Naive thymus-derived CD8-positive, alpha-beta T cell (primary cell): ENCODE measurements at regions not wholly inside any gene's neighbourhood (a gene's known extent, or its start where the extent isn't known, plus 50 kb on each side); places are given as distances from the start of the nearest gene placed in this dataset.
"Not testable (repeated sequence)": the region's sequence is repeated elsewhere in the genome, so short reads cannot be mapped to it uniquely, and the experiment has no call there.

Experiments
- ATAC-seq, 2 donors: fragments of 150-1000 bp; cut with Tn5 transposase in 1 of 2; sonication (Bioruptor Pico), chemical (Tn5 transposase) in 1 of 2; 1 replicate in 1 of 2; 2 replicates in 1 of 2; pipeline ENCODE4 v1.10.0; 2021; ENCODE audit warnings: mild to moderate bottlenecking in 2 of 2, moderate library complexity in 2 of 2
- POLR2A ChIA-PET: fragments of 350-600 bp; sonication (Branson Sonifier 250); formaldehyde crosslinking; loops from one replicate; lab custom pipeline; 2021; ENCODE audit warnings: antibody characterized with exemption; lab: Charles Lee
- DNase-seq, 10 donors: peaks; one replicate each; pipeline versions ENCODE4 v3.0.0 to v3.0.0-alpha.2; 2020 to 2022
- H3K27ac Mint-ChIP-seq, 10 donors: one replicate each; pipeline ENCODE4 v1.8.0; 2020 to 2022; ENCODE audit warnings: mild to moderate bottlenecking in 10 of 10, mixed read lengths in 10 of 10, moderate library complexity in 4 of 10, inconsistent platforms in 1 of 10
- H3K27me3 Mint-ChIP-seq, 5 donors: one replicate each; pipeline ENCODE4 v1.8.0; 2021 to 2022; ENCODE audit warnings: mixed read lengths in 5 of 5
- H3K36me3 Mint-ChIP-seq, 3 donors: one replicate each; pipeline ENCODE4 v1.8.0; 2020 to 2022; ENCODE audit warnings: mixed read lengths in 3 of 3, mild to moderate bottlenecking in 2 of 3, inconsistent platforms in 1 of 3
- H3K4me1 Mint-ChIP-seq, 4 donors: one replicate each; pipeline ENCODE4 v1.8.0; 2021 to 2022; ENCODE audit warnings: mixed read lengths in 4 of 4
- H3K4me3 Mint-ChIP-seq, 10 donors: one replicate each; pipeline ENCODE4 v1.8.0; 2020 to 2022; ENCODE audit warnings: mild to moderate bottlenecking in 10 of 10, mixed read lengths in 10 of 10, moderate library complexity in 6 of 10, inconsistent platforms in 1 of 10
- H3K9me3 Mint-ChIP-seq, 9 donors: one replicate each; pipeline ENCODE4 v1.8.0; 2020 to 2022; ENCODE audit warnings: mixed read lengths in 9 of 9, mild to moderate bottlenecking in 3 of 9, inconsistent platforms in 1 of 9, moderate library complexity in 1 of 9

DNA sequence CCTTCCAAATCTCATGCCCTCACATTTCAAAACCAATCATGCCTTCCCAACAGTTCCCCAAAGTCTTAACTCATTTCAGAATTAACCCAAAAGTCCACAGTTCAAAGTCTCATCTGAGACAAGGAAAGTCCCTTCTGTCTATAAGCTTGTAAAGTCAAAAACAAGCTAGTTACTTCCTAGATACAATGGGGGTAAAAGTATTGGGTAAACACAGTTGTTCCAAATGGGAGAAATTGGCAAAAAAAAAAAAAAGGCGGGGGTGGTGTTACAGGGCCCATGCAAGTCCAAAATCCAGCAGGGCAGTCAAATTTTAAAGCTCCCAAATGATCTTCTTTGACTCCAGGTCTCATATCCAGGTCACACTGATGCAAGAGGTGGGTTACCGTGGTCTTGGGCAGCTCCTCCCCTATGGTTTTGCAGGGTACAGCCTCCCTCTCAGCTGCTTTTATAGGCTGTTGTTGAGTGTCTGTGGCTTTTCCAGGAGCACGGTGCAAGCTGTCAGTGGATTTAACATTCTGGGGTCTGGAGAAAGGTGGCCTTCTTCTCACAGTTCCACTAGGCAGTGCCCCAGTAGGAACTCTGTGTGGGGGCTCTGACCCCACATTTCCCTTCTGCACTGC, 110.3 kb upstream of the MDM1 start:
- H3K36me3 Mint-ChIP-seq, H3K9me3 Mint-ChIP-seq, DNase-seq, ATAC-seq, H3K27me3 Mint-ChIP-seq: not testable (repeated sequence)
- peaks cover 19 to 79% (median 42%) of the 10 kb centered on the region in 4 donors for H3K4me1 Mint-ChIP-seq
- peak overlapping the region in 2 of 10 donors; percentile 20 to 48 for H3K4me3 Mint-ChIP-seq
- H3K27ac Mint-ChIP-seq: peak overlapping the region in 3 of 10 donors; percentile 66 to 85 (median 70)
- POLR2A ChIA-PET: interaction anchor here (0.6 to 1.2 kb wide), 2 partner anchors 9 to 134 kb away, joined by 3 to 4 read pairs; no protein-coding TSS in a partner anchor

DNA sequence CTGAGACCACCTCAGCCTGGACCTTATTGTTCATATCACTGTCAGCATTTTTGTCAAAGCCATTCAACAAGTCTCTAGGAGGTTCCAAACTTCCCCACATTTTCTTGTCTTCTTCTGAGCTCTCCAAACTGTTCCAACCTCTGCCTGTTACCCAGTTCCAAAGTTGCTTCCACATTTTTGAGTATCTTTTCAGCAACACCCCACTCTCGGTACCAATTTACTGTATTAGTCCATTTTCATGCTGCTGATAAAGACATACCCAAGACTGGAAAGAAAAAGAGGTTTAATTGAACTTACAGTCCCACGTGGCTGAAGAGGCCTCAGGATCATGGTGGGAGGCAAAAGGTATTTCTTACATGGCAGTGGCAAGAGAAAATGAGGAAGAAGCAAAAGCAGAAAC, 111.5 kb upstream of the MDM1 start:
- H3K4me1 Mint-ChIP-seq: peaks cover 20 to 85% (median 48%) of the 10 kb centered on the region in 4 donors
- H3K4me3 Mint-ChIP-seq, DNase-seq, H3K36me3 Mint-ChIP-seq, H3K9me3 Mint-ChIP-seq, ATAC-seq, H3K27me3 Mint-ChIP-seq, POLR2A ChIA-PET: not testable (repeated sequence)
- peak overlapping the region in 1 of 10 donors; percentile 52 for H3K27ac Mint-ChIP-seq

DNA sequence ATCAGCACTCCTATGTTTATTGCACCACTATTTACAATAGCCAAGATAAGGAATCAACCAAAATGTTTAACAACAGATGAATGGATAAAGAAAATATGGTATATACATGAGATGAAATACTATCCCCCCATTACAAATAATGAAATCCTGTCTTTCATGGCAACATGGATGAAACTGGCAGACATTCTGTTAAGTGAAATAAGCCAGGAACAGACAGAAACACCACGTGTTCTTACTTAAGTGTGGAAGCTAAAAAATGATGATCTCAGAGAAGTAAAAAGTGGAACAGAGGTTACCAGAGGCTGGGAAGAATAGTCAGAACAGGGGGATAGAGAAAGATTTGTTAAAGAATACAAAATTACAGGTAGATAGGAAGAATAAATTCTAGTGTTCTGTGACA, 113.7 kb upstream of the MDM1 start:
- Mint-ChIP-seq H3K4me3 (peak overlapping the region in 3 of 10 donors; percentile 1 to 49 (median 43)), H3K4me1 (peaks cover 28 to 90% (median 60%) of the 10 kb centered on the region in 4 donors), H3K36me3 (peaks cover 0 to 7% (median 0%) of the 10 kb centered on the region in 3 donors), H3K27me3 (no peaks in the 10 kb centered on the region), H3K9me3 (peaks cover 0 to 9% (median 4%) of the 10 kb centered on the region in 9 donors), H3K27ac (peak overlapping the region in 2 of 10 donors; percentile 0 to 89)
- no peak for DNase-seq
- POLR2A ChIA-PET: interaction anchor here (1.4 kb wide), 1 partner anchor 165 kb away, joined by 4 read pairs; the partner anchor contains the start of gene RAP1B
- ATAC-seq: no peak

DNA sequence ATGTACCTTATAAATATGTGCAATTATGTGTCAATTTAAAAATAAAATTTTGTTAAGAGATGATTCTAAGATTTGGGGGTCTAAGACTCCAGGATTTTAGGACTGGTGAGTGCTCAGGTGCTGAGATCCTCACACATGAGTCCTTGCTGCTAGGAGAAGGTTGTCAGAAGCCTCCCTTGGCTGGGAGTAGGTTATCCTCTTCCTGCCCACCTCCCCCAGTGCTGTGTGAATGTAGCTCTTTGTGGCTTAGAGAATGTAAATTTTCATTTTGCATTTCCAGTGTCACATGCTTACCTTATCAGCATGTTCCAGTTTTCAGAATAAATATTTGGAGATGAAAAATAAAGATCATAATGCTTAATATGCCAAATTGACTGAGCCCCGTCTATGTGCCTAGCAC, 114.2 kb upstream of the MDM1 start:
- Mint-ChIP-seq H3K27me3 (no peaks in the 10 kb centered on the region), H3K27ac (peak overlapping the region in 3 of 10 donors; percentile 25 to 89 (median 43)), H3K36me3 (peaks cover 0 to 7% (median 0%) of the 10 kb centered on the region in 3 donors), H3K4me3 (peak overlapping the region in 2 of 10 donors; percentile 1 to 15), H3K9me3 (peaks cover 0 to 9% (median 4%) of the 10 kb centered on the region in 9 donors), H3K4me1 (peaks cover 28 to 90% (median 60%) of the 10 kb centered on the region in 4 donors)
- no peak for DNase-seq
- POLR2A ChIA-PET: interaction anchor here (0.6 to 1.4 kb wide), 2 partner anchors 150 to 164 kb away, joined by 3 to 4 read pairs; partner anchors contain the start of gene RAP1B
- no peak for ATAC-seq

DNA sequence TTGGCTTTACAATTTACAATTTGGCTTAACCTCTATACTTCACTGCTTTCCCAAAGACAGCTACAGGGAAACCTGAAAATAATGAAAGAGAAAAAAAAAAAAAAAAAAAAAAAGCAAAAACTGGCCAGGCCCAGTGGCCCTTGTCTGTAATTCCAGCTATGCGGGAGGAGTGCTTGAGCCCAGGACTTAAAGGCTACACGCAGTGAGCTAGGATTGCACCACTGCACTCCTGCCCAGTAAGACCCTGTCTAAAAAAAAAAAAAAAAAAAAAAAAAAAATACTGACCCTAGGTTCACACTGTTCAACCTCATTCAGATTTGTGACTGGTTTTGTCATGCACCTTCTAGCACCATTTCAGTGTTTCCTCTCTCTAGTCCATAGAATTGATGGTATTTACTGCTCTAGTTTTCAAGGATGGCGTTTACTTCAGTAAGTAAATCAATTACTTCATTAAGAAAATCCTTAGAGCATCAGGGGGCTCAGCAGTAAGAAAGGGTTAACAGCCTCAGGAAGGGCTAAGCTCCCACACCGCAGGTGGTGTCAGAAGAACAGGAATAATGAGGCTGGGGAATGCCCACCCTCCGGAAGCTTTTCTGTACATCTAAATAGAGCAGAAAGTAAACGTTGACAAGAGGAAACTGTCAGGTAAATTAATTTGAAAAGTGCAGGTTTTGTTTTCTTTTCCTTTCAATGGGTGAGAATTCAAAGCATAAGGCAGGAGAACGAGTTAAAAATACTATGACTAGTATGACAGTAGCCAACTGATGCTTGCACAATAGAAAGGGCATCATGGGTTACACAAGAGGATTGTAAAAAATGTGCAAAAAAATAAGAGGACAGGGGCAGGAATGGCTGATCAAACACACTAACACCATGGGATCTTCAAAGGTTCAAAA, 115.0 kb upstream of the MDM1 start:
- no peak for ATAC-seq
- no peak for DNase-seq
- Mint-ChIP-seq H3K36me3 (peaks cover 0 to 7% (median 0%) of the 10 kb centered on the region in 3 donors), H3K27ac (peak overlapping the region in 6 of 10 donors; percentile 9 to 89 (median 32)), H3K27me3 (no peaks in the 10 kb centered on the region), H3K4me3 (peak overlapping the region in 9 of 10 donors; percentile 6 to 73 (median 53)), H3K4me1 (peaks cover 33 to 90% (median 63%) of the 10 kb centered on the region in 4 donors), H3K9me3 (peaks cover 0 to 9% (median 4%) of the 10 kb centered on the region in 9 donors)
- POLR2A ChIA-PET: interaction anchor here (0.6 to 1.4 kb wide), 2 partner anchors 150 to 163 kb away, joined by 3 to 4 read pairs; partner anchors contain the start of gene RAP1B

DNA sequence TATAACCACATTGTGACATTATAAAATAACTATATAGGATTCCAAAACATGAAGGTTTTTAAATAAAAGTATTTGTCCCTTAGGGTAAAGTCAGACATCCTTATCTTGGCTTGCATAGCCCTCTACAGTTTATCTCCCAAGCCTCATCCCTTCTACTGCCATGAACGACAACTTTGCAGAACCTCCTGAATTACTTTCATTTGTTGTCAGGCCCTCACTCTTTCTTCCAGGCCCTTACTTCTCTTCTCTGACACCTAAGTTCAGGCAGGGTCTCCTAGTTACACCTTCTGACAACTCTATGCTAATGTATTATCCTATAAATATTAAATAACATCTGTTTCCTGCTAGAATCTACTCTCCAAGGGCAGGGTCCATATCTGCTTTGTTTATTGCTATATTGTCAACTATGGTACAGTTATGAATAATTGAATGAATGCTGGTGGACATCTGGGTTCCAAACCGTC, 115.7 kb upstream of the MDM1 start:
- ATAC-seq (no peak), DNase-seq (no peak)
- peaks cover 0 to 9% (median 4%) of the 10 kb centered on the region in 9 donors for H3K9me3 Mint-ChIP-seq
- peaks cover 34 to 91% (median 68%) of the 10 kb centered on the region in 4 donors for H3K4me1 Mint-ChIP-seq
- POLR2A ChIA-PET: interaction anchor here (0.6 kb wide), 1 partner anchor 238 kb away, joined by 3 read pairs; no protein-coding TSS in a partner anchor
- H3K27me3 Mint-ChIP-seq: no peaks in the 10 kb centered on the region
- H3K4me3 Mint-ChIP-seq: peak overlapping the region in 3 of 10 donors; percentile 55 to 68 (median 62)
- H3K27ac Mint-ChIP-seq: peak overlapping the region in 3 of 10 donors; percentile 58 to 89 (median 82)
- H3K36me3 Mint-ChIP-seq: peaks cover 0 to 7% (median 0%) of the 10 kb centered on the region in 3 donors

DNA sequence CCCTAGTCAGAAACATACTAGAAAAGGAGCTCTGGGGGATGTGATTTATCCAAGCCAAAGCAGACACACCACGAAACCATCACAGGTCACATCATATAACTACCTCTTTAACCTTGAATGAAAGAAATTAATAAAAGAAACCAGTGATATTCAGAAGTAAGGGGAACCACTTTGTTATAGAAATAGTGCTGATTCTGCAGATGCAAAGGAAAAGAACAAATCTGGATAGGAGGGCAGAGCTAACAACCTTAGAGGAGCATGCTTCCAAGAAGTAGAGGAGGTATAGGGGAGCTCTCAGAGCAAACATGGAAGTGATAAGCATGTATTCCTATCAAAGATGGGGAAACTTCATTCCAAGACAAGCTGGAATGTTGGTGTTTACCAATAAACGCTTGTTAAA, 117.0 kb upstream of the MDM1 start:
- Mint-ChIP-seq H3K27ac (peak overlapping the region in 5 of 10 donors; percentile 4 to 89 (median 16)), H3K9me3 (no peaks in the 10 kb centered on the region), H3K4me3 (peak overlapping the region in 2 of 10 donors; percentile 34 to 71), H3K4me1 (peaks cover 40 to 94% (median 80%) of the 10 kb centered on the region in 4 donors), H3K27me3 (no peaks in the 10 kb centered on the region), H3K36me3 (no peaks in the 10 kb centered on the region)
- ATAC-seq (no peak), DNase-seq (no peak)
- POLR2A ChIA-PET: interaction anchor here (0.7 to 1.0 kb wide), 4 partner anchors 83 to 201 kb away, joined by 3 to 6 read pairs (median 3); partner anchors contain the start of gene MDM1

DNA sequence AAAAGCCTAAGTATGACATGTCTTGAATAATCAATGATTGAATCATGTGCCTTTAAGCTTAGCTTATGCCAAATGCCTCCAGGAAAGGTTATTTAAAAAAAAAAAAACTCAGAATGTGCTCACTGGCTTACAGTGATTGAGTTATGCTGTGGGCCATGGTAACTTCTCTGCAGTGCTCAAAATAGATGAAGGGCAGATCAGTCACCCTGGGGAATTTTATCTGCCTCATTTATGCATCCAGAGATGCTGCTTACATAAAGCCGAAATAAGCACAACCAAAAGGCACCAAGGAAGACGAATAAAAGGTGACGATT, 118.7 kb upstream of the MDM1 start:
- POLR2A ChIA-PET: interaction anchor here (0.6 to 1.5 kb wide), 8 partner anchors 9 to 154 kb away, joined by 3 to 5 read pairs (median 4); no protein-coding TSS in a partner anchor
- Mint-ChIP-seq H3K4me1 (peaks cover 49 to 95% (median 89%) of the 10 kb centered on the region in 4 donors), H3K9me3 (no peaks in the 10 kb centered on the region), H3K4me3 (peak overlapping the region; percentile 55 to 84 (median 75)), H3K36me3 (no peaks in the 10 kb centered on the region), H3K27ac (peak overlapping the region; percentile 45 to 94 (median 81)), H3K27me3 (no peaks in the 10 kb centered on the region)
- ATAC-seq (peak; percentile 43 to 57), DNase-seq (no peak)

DNA sequence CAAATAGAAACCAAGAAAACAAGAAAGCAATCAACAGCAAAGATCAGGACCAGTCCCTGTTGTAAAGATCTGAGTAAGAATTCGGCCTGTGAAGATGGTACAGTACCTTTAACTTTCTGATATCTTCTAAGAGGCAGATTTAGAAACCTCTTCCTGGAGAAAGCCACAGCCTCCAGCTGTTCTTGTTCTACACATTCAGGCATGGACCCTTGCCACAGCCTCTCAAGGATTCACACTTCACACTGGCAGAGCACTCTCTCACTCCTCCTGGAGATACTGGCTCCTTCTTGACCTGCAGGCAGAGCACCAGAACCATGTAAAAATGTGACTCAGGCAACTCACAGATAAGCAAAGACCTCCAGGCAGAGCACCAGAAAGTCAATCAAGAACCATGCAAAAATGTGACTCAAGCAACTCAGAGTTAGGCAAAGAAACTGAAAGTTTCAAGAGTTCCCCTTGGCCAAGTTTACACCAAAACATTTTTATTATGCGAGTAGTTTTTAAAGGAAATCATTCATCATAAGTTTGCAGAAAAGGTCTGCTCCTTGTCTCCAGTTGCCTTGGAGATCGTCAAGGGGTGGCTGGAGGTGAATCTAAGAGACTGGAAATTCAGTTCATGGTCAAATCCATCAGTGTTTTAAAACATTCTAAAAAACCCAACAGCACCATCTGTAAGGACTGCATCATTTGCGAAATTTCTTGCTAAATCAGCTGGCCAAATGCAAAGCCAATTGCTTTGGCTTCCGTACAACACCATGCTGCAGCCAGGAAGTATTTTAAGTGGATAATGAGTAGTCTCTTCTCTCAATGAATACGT, 119.3 kb upstream of the MDM1 start:
- Mint-ChIP-seq H3K36me3 (no peaks in the 10 kb centered on the region), H3K4me1 (peaks cover 52 to 95% (median 89%) of the 10 kb centered on the region in 4 donors), H3K27ac (peak overlapping the region; percentile 20 to 94 (median 81)), H3K4me3 (peak overlapping the region; percentile 55 to 84 (median 75)), H3K27me3 (no peaks in the 10 kb centered on the region), H3K9me3 (peaks cover 0 to 4% (median 0%) of the 10 kb centered on the region in 9 donors)
- POLR2A ChIA-PET: interaction anchor here (0.8 to 1.5 kb wide), 6 partner anchors 9 to 154 kb away, joined by 3 to 5 read pairs (median 4); no protein-coding TSS in a partner anchor
- peak; percentile 61 to 73 for ATAC-seq
- DNase-seq: peak in 4 of 10 donors; percentile 17 to 33 (median 31)

DNA sequence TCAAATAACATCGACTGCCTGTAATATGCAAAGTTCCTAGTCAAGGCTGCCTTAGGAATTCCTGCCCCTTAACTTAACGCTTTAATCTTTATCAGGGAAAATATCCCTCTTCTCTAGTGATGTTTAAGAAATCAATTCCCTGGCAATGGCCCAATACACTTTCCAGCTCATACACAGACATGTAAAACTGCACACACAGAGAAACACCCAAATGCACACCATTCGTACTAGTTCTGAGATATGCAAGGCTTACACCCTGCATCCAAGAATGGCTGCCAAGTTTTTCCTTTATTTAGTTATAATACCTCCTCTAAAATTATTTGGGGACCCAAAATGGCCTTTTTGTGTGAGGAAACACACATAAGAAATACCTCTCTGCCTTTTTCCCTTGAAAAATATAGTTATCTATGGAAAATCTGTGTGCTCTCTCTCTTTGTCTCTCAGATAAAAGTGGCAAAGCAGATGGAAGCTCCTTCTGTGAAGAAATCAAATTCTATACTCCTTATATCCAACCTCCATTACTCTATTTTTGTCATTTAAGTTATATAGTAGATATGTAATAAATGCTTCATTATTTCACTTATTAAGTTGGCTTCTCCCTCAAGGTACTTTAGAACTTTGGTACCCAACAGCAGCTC, 120.0 kb upstream of the MDM1 start:
- DNase-seq (no peak), ATAC-seq (no peak)
- Mint-ChIP-seq H3K4me3 (peak overlapping the region in 8 of 10 donors; percentile 19 to 84 (median 30)), H3K36me3 (no peaks in the 10 kb centered on the region), H3K4me1 (peaks cover 47 to 92% (median 85%) of the 10 kb centered on the region in 4 donors), H3K27ac (peak overlapping the region in 8 of 10 donors; percentile 34 to 89 (median 63)), H3K9me3 (peaks cover 0 to 4% (median 0%) of the 10 kb centered on the region in 9 donors), H3K27me3 (no peaks in the 10 kb centered on the region)
- POLR2A ChIA-PET: no interaction called here

DNA sequence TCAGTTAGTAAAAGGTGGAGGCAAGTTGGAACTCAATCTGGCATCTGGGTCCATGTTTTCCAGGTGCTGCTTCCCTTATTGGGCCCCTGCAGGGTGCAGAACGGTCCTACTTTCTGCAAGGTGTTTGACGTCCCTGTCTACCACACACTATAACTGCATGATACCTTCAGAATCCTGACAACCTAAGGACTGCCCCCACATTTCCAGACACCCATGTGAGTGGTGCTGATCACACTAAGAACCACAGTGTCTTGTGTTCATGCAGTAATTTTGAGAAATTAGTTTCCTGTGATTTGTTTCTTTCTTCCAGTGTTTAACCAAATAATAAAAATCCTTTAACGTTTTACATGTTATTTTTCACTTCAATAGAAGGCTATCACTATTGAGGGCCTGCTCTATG, 121.1 kb upstream of the MDM1 start:
- ATAC-seq (no peak), DNase-seq (no peak)
- Mint-ChIP-seq H3K27ac (peak overlapping the region in 8 of 10 donors; percentile 0 to 89 (median 60)), H3K4me1 (peaks cover 46 to 87% (median 80%) of the 10 kb centered on the region in 4 donors), H3K27me3 (no peaks in the 10 kb centered on the region), H3K9me3 (peaks cover 0 to 4% (median 0%) of the 10 kb centered on the region in 9 donors), H3K4me3 (peak overlapping the region in 3 of 10 donors; percentile 13 to 67 (median 28)), H3K36me3 (no peaks in the 10 kb centered on the region)
- POLR2A ChIA-PET: interaction anchor here (0.6 to 2.0 kb wide), 2 partner anchors 157 to 218 kb away, joined by 3 to 5 read pairs; partner anchors contain the start of gene RAP1B
